PC-3 (cell line): ENCODE measurements at regions not wholly inside any gene's neighbourhood (a gene's known extent, or its start where the extent isn't known, plus 50 kb on each side); places are given as distances from the start of the nearest gene placed in this dataset.

Experiments used
- ATAC-seq: fragments of 200-7000 bp; cut with Tn5 transposase; 2 replicates; pipeline ENCODE4 v1.9.1; 2020; ENCODE audit warnings: mild to moderate bottlenecking, moderate library complexity
- BruUV-seq: library from RNA; stranded (reverse); fragments of 400-500 nt; replicated peaks from 2 replicates; lab custom pipeline; 2021; lab: Mats Ljungman, UMichigan
- CTCF ChIA-PET: fragments of 300-600 bp; sonication (Branson Sonifier 250); formaldehyde crosslinking; loops from one replicate; lab custom pipeline; 2022; ENCODE audit warnings: antibody characterized with exemption; lab: Charles Lee
- POLR2A ChIA-PET: fragments of 300-600 bp; sonication (Branson Sonifier 250); formaldehyde crosslinking; loops from one replicate; lab custom pipeline; 2022; ENCODE audit warnings: antibody characterized with exemption; ENCODE audit not compliant: unreplicated experiment; lab: Charles Lee
- DNase-seq: peaks from one replicate; pipeline ENCODE4 v3.0.0-alpha.2; 2015
- H2AFZ ChIP-seq: fragments of 300-600 bp; sonication (generic); 2 replicates; pipeline ENCODE4 v1.6.0; 2016; ENCODE audit warnings: antibody characterized with exemption, low read length
- H3F3A ChIP-seq: fragments of 300-600 bp; sonication (generic); one replicate; pipeline ENCODE4 v1.6.0; 2017; ENCODE audit warnings: antibody characterized with exemption, low read length, control low read depth, mild to moderate bottlenecking; ENCODE audit not compliant: unreplicated experiment
- H3K27ac ChIP-seq: fragments of 300-600 bp; sonication (generic); 2 replicates; pipeline ENCODE4 v1.5.1; 2016; ENCODE audit warnings: mild to moderate bottlenecking, low read length
- H3K27me3 ChIP-seq: fragments of 300-600 bp; sonication (generic); 2 replicates; pipeline ENCODE4 v1.6.1; 2016; ENCODE audit warnings: low read length, mixed read lengths
- H3K36me3 ChIP-seq: fragments of 300-600 bp; sonication (generic); 2 replicates; pipeline ENCODE4 v1.6.1; 2016; ENCODE audit warnings: low read depth, mixed run types, low read length, mixed read lengths
- H3K4me1 ChIP-seq: fragments of 300-600 bp; sonication (generic); 2 replicates; pipeline ENCODE4 v1.5.1; 2016; ENCODE audit warnings: low read length; ENCODE audit not compliant: insufficient read depth
- H3K4me2 ChIP-seq: fragments of 300-600 bp; sonication (generic); 2 replicates; pipeline ENCODE4 v1.6.0; 2016; ENCODE audit warnings: low read length
- H3K4me3 ChIP-seq: fragments of 300-600 bp; sonication (generic); 2 replicates; pipeline ENCODE4 v1.5.1; 2016; ENCODE audit warnings: mild to moderate bottlenecking, low read length, mixed read lengths
- H3K79me2 ChIP-seq: fragments of 300-600 bp; sonication (generic); 2 replicates; pipeline ENCODE4 v1.6.1; 2017; ENCODE audit warnings: low read length, mixed read lengths
- H3K9ac ChIP-seq: fragments of 300-600 bp; sonication (generic); 2 replicates; pipeline ENCODE4 v1.6.0; 2016; ENCODE audit warnings: mild to moderate bottlenecking, low read length
- H3K9me2 ChIP-seq: fragments of 300-600 bp; sonication (generic); replicated peaks from 2 replicates; pipeline ENCODE4 v1.6.1; 2016; ENCODE audit warnings: mixed run types, low read length, mixed read lengths
- H3K9me3 ChIP-seq: fragments of 300-600 bp; sonication (generic); 2 replicates; pipeline ENCODE4 v1.6.1; 2016; ENCODE audit warnings: low read length, mixed read lengths
- H4K20me1 ChIP-seq: fragments of 300-600 bp; sonication (generic); 2 replicates; pipeline ENCODE4 v1.6.1; 2016; ENCODE audit warnings: low read length, mixed read lengths
- EZH2 ChIP-seq: fragments of 300-600 bp; sonication (generic); IDR thresholded peaks from one replicate; pipeline ENCODE4 v1.6.1; 2017; ENCODE audit warnings: antibody characterized with exemption, mild to moderate bottlenecking, low read length; ENCODE audit not compliant: unreplicated experiment
- EZH2phosphoT487 ChIP-seq: fragments of 300-600 bp; sonication (generic); IDR thresholded peaks from 2 replicates; pipeline ENCODE4 v1.6.1; 2018; ENCODE audit warnings: mild to moderate bottlenecking, antibody characterized with exemption, low read length, borderline replicate concordance
- intact Hi-C: fragments of 100-400 bp; cut with micrococcal nuclease; formaldehyde crosslinking; loops from 2 replicates; pipeline ENCODE4 v1.9.0; 2023
- TF ChIP-seq, protein P1 (sequence below): fragments of 300-600 bp; sonication (generic); conservative IDR thresholded peaks from 2 replicates; pipeline ENCODE4 v1.5.1; 2017; ENCODE audit warnings: antibody characterized with exemption, low read depth, mild to moderate bottlenecking, low read length

GRCh38 chr5:68641211-68641610 is 425.7 kb downstream of the PIK3R1 start:
- no peaks in the 10 kb centered on the region for H3K9me3 ChIP-seq
- TF ChIP-seq, protein P1, sequence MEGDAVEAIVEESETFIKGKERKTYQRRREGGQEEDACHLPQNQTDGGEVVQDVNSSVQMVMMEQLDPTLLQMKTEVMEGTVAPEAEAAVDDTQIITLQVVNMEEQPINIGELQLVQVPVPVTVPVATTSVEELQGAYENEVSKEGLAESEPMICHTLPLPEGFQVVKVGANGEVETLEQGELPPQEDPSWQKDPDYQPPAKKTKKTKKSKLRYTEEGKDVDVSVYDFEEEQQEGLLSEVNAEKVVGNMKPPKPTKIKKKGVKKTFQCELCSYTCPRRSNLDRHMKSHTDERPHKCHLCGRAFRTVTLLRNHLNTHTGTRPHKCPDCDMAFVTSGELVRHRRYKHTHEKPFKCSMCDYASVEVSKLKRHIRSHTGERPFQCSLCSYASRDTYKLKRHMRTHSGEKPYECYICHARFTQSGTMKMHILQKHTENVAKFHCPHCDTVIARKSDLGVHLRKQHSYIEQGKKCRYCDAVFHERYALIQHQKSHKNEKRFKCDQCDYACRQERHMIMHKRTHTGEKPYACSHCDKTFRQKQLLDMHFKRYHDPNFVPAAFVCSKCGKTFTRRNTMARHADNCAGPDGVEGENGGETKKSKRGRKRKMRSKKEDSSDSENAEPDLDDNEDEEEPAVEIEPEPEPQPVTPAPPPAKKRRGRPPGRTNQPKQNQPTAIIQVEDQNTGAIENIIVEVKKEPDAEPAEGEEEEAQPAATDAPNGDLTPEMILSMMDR: no peak
- no peak for TF ChIP-seq EZH2
- TF ChIP-seq EZH2phosphoT487: no peak
- H4K20me1 ChIP-seq: no peaks in the 10 kb centered on the region
- H3K4me1 ChIP-seq: no peaks in the 10 kb centered on the region
- ChIA-PET CTCF (no interaction called here), POLR2A (no interaction called here)
- H3K27ac ChIP-seq: no peak overlapping the region
- no TSS peak for BruUV-seq
- no peak overlapping the region for H2AFZ ChIP-seq
- H3F3A ChIP-seq: no peaks in the 10 kb centered on the region
- no peaks in the 10 kb centered on the region for H3K9me2 ChIP-seq
- H3K4me2 ChIP-seq: no peak overlapping the region
- DNase-seq (no peak), ATAC-seq (no peak)
- no peak overlapping the region for H3K9ac ChIP-seq
- no peaks in the 10 kb centered on the region for H3K27me3 ChIP-seq
- H3K79me2 ChIP-seq: no peaks in the 10 kb centered on the region
- intact Hi-C loops: no loop called here
- no peaks in the 10 kb centered on the region for H3K36me3 ChIP-seq
- no peak overlapping the region for H3K4me3 ChIP-seq

GRCh38 chr5:68643064-68643463 is 427.5 kb downstream of the PIK3R1 start:
- no TSS peak for BruUV-seq
- ChIA-PET CTCF (no interaction called here), POLR2A (no interaction called here)
- Histone ChIP-seq H3K27me3 (no peaks in the 10 kb centered on the region), H3K9me3 (no peaks in the 10 kb centered on the region), H3K79me2 (no peaks in the 10 kb centered on the region), H3F3A (no peaks in the 10 kb centered on the region), H4K20me1 (no peaks in the 10 kb centered on the region), H3K9me2 (no peaks in the 10 kb centered on the region), H3K4me3 (no peak overlapping the region), H3K4me2 (no peak overlapping the region), H2AFZ (no peak overlapping the region), H3K36me3 (no peaks in the 10 kb centered on the region), H3K27ac (no peak overlapping the region), H3K9ac (no peak overlapping the region), H3K4me1 (no peaks in the 10 kb centered on the region)
- TF ChIP-seq EZH2phosphoT487: no peak
- no peak for TF ChIP-seq EZH2
- TF ChIP-seq, protein P1: no peak
- intact Hi-C loops: no loop called here
- DNase-seq: no peak
- ATAC-seq: no peak

DNA sequence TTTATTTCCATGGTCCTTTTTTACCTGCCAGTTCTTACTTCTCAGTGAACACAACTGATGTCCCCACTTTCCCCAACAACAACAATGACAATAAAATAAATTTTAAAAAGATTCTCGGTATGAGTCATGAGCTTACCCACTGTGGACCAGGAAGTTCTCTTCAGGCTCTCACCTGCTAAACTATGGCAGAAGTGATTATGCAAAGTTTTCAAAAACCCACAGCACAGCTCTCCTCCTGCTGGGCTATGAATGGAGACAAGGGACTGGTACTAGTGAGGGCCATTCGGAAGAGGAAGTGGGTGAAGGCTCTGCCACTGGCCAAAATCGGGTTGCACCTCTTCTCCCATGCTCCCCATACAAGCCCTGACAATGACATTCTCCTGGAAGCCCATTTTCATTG is 429.4 kb downstream of the PIK3R1 start:
- CTCF ChIA-PET: no interaction called here
- Histone ChIP-seq H3K27me3 (no peaks in the 10 kb centered on the region), H4K20me1 (no peaks in the 10 kb centered on the region), H3K9ac (no peak overlapping the region), H3K36me3 (no peaks in the 10 kb centered on the region), H2AFZ (no peak overlapping the region), H3F3A (no peaks in the 10 kb centered on the region), H3K4me1 (peaks cover 8% of the 10 kb centered on the region; the same call in 1 of the 2 replicates), H3K9me2 (no peaks in the 10 kb centered on the region), H3K4me3 (no peak overlapping the region), H3K9me3 (no peaks in the 10 kb centered on the region), H3K27ac (no peak overlapping the region), H3K4me2 (no peak overlapping the region), H3K79me2 (no peaks in the 10 kb centered on the region)
- no peak for TF ChIP-seq EZH2phosphoT487
- no peak for TF ChIP-seq EZH2
- TF ChIP-seq, protein P1: no peak
- ATAC-seq (no peak), DNase-seq (no peak)
- no TSS peak for BruUV-seq
- POLR2A ChIA-PET: no interaction called here
- intact Hi-C loops: no loop called here
